T-helper 1 cell (primary cell): ENCODE measurements at regions not wholly inside any gene's neighbourhood (a gene's known extent, or its start where the extent isn't known, plus 50 kb on each side); places are given as distances from the start of the nearest gene placed in this dataset.

Experiments used
- DNase-seq, 5 donors: peaks; one replicate each; pipeline ENCODE4 v3.0.0-alpha.2; 2012 to 2020

DNA sequence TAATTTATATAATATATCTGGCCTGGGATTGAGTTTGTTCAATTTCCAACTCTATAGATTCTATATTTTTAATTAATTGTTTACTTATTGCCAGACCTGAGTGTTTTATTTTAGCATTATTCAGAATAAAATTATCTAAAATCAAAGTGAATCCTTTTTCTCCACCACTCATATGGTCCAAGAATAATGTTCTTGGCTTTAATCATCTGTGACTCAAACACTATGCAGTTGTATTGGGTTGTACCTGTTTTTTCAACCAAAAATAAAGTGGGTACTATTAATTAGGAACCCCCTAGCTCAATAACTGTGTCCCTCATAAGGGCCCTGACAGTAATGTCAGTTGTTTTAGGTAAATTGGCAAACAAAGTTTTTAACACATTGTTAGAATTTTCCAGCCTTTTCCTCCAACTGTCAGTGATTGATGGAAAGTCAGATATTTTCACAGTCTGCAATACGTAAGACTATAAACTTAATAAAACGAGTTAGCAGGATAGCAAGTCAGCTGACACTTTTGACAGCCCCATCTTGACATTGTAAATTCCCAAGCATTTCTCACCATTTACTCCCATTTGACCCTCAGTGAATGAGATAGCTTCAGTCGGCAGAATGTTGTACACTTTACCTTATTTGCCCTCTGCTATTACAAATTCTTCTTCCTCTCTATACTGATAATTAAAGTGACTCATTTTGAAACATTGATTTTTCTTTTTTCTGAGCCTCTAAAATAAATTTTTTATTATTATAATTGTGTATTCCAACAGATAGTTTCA is 587.4 kb downstream of the METTL4 start:
- DNase-seq, result no peak

DNA sequence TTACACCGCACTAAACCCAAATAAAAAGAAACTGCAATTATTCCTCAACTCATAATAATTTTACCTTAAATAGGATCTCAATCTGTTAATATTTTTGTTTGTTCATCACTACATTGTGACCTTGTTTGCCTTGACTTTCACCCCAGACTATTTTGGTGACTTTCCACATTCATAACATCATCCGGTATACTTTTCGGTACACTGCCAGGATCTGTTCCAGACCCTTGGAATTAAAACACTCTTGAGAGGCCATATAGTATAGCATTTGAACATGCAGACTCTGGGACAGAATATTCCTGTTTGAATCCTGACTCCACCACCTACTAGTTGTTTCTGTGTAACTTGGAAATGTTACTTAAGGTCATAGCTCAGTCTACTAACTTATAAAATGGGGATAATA is 577.4 kb downstream of the METTL4 start:
- no peak for DNase-seq

DNA sequence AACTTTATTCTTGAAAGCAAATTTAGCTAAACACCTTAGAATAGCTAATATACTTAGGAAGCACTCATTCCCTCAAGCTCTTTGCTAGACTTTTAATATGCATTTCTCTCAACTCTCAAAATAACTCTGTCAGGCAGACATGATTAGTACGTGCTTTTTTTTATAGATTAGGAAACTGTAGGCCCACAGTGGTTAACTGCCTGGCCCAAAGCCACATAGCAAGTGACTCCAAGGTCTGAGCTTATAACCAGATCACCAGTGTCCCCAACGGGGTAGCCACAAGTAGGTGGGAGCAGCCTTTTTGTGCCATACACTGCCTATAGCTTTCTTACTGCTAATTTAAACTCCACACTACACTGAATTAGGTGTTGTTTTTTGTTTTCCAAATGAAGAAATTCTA is 576.8 kb downstream of the METTL4 start:
- no peak for DNase-seq

DNA sequence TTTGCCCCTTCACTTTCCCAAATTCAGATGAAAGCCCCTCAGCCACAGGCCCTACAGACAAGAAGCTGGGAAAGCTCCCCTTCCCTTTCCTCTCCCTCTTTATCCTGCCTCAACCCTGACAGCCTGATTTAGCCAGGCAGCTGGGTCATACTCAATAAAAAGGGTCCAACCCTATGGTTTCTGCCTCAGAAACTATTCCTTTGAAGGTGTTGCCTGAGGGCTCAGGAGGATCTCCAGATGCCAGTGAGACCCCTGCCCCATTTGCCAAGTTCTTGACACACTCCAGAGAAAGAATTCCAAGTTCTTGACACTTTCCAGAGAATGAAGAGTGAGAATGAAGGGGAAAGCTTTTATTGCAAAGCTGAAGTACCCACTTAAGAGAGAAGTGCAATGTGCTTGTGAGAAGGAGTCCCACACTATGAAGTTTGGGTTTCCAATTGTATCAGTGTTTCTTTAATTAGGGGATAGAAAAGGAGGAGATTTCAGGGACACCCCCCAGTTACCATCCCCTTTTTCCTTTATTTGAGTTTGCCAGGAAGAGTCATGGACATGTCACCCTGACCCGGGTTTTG is 576.2 kb downstream of the METTL4 start:
- no peak for DNase-seq

DNA sequence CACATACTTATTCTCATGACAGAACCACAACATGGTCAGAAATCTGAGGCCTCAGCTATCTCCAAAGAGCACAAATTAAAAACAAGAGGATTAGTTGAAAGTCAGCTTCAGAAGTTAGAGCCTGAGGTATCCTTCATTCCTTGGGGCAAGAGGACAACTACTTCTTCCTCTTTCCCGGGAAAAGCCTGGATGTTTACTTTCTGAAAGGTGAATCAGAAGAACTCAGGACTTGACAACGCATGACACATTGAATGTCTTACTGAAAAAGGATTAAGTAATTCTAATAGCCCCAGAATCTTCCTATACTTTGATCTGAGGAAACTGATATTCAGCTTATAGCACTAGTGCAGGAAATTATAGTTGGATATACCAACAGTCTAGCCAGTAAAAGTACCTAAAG is 573.2 kb downstream of the METTL4 start:
- no peak for DNase-seq

DNA sequence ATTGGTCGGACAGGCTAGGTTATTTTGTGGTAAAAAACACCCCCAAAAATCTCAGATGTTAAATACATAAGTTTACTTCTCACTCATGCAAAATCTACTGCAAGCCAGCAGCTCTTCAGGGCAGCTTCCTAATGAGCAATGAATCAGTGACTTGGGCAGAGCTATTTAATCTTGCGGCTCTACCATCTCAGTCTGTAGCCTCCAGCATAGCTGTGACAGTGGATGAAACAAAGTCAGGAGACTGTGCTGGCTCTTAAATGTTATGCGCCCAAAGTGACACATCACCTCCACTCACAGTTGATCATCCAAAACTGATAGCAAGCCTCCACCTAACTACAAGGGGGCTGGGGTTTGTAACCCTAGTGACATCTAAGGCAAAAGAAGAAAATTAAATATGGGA is 571.9 kb downstream of the METTL4 start:
- no peak for DNase-seq

DNA sequence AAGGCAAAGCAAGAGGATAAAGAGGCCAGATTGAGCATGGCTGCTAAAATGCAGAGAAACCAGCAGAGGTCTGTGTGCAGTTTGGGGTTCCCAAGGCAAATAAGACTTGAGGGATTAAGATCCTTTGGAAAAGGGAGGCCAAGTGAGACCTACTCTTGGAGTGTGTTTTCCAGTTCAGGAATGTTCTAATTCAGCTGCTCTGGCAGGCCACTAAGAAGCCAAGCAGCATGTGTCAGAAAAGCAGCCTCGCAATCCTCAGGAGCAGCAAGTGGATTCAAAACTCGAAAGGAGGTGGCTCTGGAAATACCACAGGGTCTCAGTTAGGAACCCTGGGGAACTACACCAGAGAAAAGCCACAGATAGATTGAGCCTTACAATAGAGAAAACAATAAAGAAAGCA is 569.2 kb downstream of the METTL4 start:
- no peak for DNase-seq

DNA sequence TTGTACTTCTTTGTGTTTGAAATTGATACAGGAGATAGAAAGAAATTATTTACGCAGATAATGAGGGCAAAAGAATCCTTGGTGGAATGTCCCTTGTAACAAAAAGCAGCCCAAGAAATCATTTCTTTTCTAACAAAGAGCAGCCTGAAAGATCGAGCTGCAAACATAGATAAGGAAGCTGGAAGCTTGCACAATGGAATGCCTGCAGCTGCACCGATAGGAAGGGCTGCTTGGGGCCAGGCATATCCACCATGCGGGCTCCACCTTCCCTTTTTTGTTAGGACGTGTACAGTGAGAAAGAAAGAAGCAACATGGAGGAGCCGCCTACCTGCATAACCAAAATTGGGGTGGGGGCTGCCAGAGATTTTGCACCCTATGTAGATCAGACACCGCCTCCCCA is 568.7 kb downstream of the METTL4 start:
- no peak for DNase-seq

DNA sequence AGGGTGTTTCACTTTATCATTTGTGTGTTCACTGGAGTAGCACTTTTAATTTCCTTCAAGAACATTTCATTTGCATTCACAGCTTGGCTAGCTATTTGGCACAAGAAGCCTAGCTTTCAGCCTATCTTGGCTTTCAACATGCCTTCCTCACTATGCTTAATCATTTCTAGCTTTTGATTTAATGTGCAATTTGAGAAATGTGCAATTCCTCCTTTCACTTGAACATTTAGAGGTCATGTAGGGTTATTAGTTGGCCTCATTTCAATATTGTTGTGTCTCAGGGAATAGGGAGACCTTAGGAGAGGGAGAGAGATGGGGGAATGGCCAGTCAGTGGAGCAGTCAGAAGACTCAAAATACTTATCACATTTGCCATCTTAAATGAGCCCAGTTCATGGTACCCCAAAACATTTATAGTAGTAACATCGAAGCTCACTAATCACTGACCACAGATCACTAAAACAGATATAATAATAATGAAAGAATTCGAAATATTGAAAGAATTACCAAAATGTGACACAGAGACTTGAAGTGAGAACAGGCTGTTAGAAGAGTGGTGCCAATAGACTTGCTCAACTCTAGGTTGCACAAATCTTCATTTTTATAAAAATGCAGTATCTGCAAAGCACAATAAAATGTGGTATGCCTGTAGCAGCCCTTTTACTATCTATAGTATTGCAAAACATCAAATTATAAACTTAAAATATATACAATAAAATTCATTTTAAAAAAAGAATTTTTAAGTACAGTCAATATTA is 561.2 kb downstream of the METTL4 start:
- no peak for DNase-seq

DNA sequence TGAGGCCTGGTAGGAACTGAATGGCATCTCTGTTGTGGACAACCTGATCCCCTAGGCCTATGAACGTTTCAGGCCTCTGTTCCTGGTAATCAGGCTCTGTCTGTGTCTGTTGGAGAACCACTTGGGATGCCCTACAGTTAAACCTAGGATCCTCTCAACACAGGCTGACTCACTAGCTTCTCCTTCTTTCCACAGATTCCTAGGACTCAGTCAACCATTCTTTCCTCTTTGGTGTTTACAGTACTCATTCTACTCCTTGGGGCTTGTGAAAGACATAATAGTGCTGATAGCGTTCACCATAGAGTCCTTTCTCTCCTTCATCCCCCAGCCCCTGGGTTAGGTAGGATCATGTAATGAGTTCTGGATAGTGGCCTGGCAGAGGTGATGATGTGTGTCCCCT is 544.3 kb downstream of the METTL4 start:
- DNase-seq, result no peak

DNA sequence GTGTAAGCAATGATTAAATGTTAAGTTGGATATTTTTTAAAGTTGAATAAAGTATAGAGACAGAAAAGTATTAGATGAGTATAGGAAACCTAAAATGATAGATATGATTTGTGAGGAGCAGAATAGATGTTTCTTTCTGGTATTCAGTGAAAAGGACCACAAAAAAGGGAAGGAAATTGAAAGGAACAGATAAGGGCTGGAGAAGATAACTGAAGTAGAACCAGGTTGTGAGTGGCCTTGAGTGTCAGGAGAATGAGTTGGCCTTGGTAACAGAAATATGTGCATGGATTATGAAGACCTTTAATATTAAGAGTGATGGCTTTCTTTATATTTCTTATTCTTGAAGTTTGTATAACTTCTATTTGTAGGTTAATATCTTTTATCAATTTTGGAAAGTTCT is 543.5 kb downstream of the METTL4 start:
- no peak for DNase-seq

DNA sequence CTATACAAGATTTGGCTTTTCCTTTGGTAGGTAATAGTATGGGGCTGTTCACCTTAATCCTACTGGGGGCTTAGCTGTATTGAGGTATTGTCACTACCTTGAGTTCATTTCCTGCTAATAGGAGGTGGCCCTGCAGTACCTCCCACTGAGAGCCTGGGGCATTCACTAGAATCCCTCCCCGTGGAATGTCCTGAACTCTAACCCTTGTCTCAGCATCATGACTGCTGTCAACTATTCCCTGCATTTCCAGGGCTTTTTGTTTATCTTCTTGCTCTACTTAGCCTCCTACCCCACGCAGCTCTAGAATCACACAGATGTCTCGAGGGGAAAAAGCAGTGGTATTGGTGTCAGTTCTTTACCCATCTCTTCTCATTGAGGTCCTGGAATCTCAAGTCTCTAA is 542.3 kb downstream of the METTL4 start:
- no peak for DNase-seq

DNA sequence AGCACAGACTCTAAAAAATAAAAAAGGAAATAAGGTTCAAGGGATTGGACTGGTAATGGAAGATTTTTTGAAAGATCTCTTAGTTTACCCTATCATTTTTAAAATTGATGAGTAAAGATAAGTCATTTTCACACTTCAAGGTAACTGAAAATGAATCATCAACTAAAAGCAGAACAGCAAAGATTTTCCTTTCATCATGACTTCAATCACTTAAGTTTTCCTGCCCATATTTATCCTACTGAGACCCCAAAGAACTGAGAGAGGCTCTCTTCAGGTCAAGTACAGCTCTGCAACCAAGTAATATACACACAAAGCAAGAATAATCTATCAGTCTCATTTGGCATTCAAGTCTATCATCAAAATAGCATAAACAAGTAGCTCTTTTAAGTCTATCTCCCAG is 540.7 kb downstream of the METTL4 start:
- DNase-seq, result no peak

DNA sequence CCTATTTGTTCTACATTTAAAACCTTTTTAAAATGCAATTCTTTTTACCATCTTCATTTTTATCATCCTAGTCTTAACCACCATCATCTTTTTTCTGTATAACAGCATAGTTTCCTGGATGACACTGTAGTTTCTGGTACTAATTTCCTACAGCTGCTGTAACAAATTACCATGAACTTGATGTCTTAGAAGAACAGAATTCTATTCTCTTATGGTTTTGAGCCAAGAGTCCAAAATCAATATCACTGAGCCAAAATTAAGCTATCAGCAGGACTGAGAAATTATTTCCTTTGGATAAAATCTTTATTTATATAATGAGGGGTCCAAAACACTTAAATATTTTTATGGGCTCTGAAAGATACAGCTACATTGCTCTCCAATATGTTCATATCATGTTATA is 539.3 kb downstream of the METTL4 start:
- no peak for DNase-seq

DNA sequence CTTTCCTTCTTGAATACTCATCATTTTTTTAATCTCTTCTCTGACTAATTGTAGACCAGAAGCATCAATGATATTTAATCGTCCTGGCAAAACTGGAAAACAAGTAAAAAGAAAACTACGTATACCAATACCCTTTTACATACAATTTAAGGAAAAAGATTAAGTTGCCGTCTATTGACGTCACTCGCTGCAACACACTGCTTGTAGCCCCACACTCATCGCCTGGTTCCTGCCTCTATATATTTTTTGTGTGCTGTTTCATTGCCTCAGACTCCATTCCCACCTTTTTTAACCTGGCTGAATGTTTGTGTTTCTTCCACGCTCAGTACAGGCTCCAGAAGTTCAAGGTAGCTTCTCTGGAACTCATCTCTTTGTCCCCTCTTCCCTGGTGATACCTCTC is 536.2 kb downstream of the METTL4 start:
- DNase-seq, result no peak

DNA sequence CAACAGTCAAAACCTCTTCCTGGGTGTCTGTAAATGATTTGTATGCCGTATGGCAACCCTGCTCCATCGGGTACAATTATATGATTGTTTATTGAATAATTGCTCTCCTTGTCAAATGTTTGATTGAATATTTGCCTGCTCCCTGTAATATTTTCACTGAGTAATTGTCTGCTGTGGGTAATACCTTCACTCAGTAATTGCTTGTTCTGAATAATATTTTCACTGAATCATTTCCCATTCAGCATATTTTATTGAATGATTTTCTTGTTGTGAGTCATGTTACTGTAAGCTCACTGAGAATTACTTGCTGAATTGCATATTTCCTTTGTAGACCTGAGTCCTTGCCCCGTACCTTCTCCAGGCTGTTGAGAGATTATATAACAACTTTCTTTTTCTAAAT is 535.2 kb downstream of the METTL4 start:
- DNase-seq, result no peak

DNA sequence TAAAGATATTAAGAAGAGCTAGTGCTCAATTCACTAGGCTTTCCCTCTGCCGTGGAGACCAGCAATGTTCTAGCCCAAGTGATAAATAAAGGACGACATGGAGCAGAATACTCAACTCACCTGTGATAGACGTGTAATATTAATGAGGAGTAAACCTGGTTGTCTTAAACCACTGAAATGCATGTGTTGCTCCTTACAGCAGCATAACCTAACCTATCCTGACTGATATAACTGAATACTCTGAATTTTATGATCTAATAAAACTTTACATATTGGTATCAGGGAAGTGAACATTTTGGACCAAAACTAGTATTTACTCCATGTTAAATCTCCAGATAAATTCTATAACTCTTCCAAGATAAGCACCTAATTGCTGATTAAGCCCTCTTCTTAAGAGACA is 531.0 kb downstream of the METTL4 start:
- DNase-seq, result no peak

DNA sequence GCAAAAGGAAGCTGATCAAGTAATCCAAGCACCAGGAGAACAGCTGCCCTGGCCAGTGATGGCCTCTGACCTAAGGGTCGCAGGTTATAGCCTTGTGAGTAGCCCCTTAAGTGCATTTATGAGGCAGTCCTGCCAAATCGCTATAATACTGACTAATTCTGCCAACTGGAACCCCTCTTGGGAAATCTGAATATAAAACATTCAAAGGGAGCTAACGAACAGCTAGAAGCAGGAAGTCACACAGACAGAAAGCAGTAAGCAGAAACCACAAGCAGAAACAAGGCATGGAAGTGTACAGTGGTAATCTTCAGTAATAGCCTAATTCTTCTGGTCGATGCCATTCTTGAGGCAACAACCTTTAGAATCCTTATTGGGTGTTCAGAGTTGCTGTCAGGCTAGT is 521.3 kb downstream of the METTL4 start:
- DNase-seq, result no peak

DNA sequence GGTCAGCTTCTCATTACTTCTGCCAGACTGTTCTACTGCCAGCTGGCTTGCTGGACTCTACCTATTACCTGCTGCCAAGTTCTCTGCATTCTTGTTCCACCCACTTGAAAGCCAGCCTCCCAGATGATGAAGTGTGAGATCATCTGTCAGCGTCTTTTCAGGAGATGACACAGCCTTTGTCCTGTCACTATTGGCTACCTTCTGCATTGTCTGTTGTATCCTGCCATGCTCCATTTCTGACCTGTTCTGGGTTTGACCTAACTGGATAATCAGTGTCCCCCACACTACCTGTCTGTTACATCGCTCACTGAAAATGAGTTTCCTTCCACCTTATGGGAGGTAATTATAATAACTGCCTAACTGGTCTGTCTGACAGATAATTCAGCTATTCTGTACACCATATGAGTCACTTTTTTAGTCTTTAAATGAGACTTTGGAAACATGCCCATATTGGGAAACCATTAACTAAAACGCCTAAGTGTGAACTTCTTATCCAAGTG is 520.6 kb downstream of the METTL4 start:
- DNase-seq, result no peak

DNA sequence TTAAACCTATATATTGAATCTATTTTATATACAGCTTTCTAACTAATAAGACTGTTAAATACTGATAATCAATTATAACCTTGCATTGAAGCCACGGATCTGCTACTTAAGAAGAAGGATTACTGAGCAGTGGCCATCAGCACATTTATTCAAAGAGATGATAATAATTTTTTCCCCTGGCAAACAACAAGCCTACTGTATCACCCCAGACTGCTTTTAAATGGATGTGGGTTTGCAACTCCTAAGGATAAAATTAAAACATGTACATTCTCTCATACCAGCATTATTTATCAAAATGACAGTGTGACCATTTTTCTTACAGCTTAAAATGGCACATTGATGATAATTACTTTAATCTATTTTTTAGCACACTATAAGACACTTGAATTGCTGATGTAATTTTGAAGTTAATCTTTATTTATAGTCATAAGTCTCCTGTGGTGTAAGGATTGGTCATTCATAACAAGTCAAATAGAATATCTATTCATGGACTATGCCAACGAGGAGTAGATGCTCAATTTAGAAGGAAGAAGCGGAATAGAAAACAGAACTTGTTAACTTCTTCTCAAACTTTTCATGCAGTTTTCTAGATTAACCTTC is 517.7 kb downstream of the METTL4 start:
- DNase-seq, result no peak

DNA sequence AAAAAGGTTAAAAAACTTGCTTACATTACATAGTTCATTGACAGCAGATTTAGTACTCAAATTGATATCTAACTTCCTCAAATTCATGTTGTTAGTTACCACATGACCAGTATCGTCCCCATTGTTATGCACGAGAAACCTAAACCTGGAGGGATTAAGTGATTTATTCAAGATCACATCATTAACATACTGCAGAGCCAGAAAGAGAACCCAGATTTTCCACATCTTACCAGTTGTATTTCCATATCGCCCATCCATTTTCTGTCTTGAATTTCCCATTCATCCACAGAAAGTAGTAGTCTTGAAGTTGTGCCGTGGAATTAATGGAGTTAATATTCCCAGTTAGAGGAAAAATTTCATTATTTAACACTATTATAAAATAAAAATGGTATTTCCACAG is 512.0 kb downstream of the METTL4 start:
- DNase-seq, result no peak

DNA sequence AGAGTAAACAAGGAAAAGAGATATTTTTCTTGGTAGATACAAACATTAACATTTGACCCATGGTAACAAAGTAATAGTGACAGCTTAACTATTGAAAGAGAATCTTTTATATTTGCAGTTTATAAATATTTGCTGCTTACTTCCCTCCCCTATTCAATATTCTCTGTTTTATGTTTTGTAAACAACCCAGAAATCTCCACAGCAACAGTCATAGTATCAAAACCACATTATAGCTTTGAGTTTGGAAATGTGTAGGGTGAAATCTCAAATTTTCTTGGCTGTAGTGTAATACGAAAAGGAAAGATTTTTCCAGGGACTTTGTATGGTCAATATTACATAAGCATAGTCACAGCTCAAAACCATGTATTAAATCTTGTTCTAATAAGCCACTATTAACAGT is 511.2 kb downstream of the METTL4 start:
- no peak for DNase-seq

DNA sequence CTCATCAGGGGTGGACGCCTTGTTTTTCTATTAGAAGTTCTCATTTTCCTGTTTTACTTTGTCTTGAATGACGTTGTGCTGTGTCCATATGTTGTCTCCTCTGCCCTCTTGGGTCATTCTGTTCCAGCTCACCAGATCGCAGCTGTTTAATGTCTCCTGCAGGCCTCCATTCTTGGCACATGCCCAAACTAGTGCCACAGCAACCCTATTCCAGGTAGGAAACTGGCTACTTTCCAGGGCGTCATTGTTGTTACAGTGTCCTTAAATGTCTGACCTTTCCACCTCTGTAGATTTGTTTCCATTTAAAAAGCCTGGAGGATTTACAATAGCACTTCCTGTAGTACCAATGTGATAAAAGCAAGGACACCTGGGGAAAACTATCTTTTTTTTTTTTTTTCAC is 500.7 kb downstream of the METTL4 start:
- no peak for DNase-seq

DNA sequence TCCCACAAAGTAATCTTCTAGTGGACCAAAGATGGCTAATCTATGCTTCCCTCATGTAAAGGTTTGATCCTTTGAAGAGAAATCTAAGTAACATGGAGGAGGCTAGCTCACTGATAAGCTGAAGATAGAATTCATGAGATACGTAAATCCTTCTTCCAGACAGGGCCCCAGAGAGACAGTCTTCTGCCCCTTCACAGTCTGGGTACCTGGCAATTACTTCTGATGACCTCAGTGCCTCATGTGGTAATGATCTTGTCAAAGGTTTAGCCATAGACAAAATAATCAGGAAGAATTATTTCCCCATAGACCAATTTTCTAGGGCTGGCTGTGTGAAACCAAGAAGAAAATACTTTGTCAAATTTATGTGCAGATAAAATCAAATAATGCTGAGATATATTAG is 495.8 kb downstream of the METTL4 start:
- DNase-seq, result no peak
